ENCODE measurements at regions not wholly inside any gene's neighbourhood (a gene's known extent, or its start where the extent isn't known, plus 50 kb on each side); places are given as distances from the start of the nearest gene placed in this dataset.

DNA sequence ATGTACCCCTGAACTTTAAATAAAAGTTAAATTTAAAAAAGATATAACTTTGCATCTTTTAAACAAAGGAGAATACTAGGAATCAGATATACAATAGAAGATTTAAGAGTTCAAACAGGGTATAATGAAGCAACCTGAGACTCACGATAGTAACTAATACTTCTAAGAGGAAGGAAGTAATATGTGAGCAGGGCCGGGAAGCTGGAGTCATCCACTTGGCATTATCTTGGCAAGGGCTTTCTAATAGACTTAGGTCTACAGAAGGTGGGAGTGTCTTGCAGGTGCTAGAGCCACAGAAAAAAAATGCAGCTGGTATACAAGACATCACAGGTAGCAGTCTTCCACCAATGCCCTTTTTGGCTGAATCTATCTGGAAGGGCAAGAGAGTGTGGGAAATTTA, 231.9 kb downstream of the KCTD12 start:
- DNase-seq = no peak

DNA sequence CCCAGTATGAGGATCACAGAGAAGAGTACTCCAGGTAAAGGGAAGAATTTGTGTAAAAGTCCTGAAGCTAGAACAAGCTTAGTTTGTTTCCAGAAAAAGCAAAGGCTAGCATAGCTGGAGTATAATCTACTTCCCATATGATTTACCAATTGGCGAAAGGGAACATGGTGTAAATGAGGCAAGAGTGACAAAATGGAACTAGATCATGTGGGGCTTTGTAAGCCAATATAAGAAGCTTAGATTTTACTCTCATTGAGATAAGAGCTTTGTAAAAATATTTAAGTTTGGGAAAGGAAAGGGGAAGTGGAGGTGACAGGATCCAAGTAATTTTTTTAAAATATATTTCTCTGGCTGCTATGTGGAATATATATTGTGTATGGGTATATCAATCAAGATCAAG, 234.9 kb downstream of the KCTD12 start:
- DNase-seq = no peak

DNA sequence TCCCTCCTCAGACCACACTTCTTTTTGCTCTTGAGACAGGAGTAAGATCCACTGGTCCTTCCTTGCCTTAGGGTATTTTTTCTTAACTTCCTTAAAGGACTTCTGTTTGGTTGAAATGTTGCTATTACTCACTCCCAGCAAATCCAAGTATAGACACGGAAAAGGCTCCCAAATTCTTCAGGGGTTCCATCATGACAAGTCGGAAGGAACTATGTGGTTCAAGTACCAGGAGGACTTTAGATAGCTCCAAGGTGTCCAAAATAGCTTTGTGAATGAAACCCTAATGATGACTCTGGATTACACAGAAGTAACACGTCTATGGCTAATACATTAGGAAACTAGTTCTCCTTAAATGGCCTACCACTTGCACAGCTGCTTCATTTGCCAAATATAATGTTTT, 238.7 kb downstream of the KCTD12 start:
- no peak for DNase-seq

DNA sequence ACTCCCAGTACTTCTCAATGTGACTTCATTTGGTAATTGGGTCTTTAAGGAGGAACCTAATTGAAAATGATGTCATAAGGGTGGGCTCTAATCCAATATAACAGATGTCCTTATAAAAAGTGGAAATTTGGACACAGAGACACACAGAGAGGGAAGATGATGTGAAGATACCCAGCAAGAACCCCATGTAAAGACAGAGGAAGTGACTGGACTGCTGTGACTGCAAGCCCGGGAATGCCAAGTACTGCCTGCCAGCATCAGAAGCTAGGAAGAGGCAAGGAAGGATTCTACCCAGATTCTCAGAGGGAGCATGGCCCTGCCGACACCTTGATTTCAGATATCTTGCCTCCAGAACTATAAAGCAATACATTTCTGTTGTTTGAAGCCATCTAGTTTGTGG, 239.3 kb downstream of the KCTD12 start:
- no peak for DNase-seq

DNA sequence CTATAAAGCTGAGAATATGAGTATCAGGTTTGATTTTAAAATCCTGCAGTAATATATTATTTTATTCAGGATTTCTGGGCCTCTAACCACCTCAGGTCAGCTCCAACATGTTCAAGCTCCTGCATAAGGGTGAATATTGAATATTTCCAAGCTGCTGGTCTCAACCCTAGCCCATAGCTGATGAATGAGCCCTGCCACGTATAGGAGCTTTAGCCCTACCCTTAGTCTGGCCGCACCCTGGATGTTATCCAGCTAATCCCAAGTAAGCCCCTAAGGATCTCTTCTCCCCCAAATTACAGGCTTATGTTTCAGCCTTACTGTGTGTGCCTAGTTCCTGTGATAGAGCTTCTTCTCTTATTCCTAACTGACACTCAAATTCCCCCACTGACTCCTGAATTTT, 240.6 kb downstream of the KCTD12 start:
- DNase-seq = no peak

DNA sequence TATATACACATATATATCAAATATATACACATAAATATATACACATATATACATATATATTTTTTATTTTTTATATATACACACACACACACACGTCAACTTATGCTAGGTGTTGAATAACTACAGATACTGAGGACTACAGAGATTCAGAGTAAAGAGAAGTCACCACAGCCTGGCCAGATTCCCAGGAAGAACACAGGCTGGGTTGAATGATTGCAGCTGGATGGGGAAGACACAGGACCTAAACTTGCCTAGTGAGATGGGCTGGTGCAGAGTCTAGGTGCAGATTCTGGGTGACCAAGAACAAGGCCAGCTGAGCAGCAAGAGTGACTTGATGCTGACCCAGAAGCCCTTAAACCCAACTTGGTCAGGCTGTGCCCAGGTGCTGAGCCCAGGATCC, 241.3 kb downstream of the KCTD12 start:
- no peak for DNase-seq

DNA sequence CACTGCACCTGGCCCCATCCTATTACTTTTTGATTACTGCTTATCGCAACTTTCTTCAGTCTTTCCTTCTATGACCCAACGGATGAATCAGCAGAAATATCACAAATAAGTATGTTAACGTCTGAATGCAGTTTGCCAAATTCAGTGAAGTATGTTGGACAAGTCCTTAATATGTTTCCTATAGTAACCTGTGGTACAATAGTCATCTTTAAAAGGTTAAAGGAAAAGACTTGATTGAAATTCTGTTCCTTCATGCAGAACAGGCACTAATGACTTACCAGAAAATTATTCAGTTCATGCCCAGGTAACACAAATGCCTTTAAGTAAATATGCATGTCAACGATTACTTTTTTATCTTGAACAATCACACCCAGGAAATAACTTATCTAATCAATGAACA, 242.6 kb downstream of the KCTD12 start:
- no peak for DNase-seq

DNA sequence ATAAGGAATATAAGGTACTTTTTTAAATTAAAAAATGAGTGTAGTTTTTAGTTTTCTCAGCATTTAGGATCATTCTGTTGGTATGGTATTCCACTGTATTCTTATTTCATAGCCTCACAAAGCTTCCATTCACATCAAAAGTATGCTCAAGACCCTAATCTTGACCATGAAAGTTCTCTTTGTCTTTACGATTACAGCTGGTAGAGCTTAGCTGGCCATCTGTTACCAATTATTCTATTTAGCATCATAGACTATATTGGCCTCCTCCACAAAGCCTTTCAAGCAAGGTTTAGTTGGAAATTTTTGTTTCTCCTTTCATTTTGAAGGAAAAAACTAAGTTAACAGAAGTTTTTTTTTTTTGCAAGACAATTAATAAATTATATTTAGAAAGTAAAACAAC, 245.1 kb downstream of the KCTD12 start:
- no peak for DNase-seq

DNA sequence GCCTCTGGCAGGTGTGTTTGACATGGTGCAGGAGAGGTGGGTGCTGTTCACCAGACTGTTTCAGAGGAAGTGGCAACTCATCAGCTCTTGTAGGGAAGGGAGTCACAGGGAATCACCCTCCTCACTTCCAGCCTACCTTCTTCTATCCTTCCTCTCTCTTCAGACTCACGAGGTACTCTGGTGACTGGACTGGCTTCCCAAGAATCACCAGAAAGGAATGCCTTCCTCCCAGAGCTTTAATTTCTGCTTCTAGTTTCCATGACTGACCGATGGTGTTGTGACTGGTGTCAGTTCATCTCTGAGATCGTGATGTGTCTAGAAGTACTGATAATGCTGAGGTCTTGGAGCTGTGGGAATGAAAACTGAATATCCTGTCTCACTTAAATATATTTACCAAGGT, 247.3 kb downstream of the KCTD12 start:
- DNase-seq = no peak

DNA sequence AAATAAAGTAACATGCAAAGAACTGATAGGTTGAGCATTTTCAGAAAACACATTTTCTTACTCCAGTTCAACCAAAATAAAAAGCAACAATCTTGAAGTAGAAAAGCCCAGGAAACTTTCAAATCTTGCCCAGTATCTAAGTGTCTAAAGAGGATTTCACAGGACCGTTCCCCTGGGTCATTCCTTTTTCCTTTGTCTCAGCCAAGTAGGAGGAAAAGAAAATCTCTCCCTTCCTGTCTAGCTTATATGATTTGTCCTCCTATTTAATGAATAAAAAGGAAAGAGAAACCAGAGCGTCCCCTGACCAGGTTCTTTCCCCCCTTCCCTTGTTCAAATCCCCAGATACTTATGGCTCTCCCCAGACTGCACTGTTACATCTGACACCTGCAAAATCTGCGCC, 248.0 kb downstream of the KCTD12 start:
- no peak for DNase-seq

DNA sequence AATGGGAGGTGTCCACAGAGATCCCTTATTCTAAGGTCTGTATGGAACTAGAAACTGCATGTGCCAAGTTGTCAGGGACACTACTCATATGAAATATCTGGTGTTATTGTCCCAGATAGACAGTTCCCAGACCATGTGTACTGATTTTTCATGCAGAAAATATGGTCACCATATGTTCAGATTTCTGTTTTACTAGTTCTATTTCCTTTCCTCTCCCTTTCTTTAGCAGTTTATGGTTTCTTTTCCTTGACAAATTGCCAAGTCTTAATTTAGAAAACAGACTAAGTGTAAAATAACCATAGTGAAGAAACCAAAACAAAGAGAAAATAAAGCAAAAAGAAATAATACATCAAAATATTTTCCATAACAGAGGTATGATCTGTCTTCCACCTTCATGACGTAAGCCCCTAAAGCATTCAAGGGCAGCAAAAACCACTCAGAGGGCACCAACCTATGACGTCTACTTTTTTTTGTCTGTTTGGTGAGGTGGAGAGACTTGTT, 248.5 kb downstream of the KCTD12 start:
- no peak for DNase-seq

DNA sequence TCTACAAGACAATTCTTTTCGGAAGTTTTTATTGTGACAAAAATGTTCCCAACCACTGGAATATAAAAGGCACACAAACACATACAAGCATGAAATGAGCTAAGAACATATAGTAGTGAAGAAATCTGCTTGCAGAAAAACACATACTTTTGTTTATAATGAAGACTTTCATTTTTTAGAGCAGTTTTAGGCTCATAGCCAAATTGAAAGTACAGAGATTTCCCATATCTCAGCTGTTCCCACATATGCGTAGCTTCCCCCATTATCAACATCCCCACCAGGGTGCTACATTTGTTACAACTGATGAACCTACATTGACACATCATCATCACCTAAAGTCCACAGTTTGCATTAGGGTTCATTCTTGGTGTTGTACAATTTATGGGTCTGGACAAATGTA, 249.4 kb downstream of the KCTD12 start:
- DNase-seq = no peak

DNA sequence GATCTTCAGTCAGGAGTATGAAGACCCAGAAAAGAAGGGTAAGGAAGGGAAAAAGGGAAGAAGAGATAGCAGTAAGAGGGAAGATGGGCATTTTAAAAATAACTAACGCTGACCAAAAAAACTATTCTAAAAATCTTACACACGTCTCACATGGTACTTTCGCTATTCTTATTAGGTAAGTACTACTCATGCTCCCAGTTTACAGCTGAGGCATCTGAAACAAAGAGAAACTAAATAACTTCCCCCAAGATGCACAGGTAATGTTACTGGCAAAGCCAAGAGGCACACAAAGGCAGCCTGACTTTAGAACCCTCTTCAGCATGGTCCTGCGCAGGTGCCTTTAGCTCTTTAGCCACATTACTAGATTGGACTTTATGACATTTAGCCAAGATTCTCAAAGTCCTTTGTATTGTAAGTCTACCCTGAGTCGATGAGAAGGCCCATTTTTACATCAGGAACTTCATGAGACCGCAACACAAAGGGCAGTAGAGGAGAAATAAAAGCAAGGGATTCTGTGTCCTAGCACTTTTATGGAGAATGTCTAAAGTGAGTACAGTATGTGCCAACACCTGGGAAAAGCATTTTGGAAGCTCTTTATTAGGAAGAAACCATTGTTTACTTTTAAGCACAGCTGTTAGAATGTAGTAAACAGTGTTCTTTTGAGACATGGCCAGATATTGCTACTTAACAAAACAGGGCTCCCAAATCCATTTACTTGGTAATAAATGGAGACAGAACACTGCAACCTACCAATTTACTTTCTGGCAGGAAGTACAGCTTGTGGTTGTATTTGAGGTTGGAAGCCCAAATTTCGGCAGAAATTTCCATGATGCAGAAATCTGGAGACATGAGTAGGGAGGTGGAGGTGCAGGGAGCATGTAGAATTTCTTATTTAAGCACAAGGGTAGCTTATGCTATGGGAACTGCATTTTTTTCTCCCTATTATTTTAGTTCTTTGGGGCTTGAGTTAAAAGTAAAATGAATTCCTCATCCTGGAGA, 250.7 kb downstream of the KCTD12 start:
- no peak for DNase-seq

DNA sequence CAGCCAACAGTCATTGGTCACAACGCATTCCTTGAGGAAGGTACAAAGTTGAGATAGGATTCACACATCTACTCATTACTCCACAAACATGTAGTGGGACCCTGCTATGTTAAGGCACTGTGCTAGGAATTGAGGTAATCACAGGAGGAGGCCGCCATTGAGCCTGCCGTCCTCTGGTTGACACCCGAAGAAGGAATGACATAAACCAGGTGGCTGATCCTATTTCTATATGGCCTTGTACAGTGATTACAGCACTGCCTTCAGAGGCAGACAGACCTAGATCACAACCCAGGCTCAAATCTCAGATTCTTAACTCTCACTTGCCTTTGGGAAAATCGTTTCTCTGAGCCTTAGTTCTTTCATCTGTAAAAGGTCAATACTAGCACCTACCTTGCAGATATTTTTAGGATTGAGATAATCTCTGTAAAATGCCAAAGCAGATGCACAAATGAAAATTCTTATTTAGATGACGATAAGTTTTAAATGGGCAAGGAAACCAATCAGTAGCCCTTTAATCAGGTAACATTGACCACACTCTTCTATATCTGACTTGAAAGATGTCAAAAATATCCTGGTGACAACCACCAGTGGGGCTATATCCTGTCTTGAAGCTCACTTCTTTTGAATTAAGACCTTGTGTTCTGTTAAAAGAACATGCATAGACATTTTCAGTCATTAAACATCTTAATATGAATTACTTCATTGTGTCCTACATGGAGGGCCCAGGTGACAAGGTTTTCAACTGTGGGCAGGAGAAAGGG, 251.6 kb downstream of the KCTD12 start:
- no peak for DNase-seq

DNA sequence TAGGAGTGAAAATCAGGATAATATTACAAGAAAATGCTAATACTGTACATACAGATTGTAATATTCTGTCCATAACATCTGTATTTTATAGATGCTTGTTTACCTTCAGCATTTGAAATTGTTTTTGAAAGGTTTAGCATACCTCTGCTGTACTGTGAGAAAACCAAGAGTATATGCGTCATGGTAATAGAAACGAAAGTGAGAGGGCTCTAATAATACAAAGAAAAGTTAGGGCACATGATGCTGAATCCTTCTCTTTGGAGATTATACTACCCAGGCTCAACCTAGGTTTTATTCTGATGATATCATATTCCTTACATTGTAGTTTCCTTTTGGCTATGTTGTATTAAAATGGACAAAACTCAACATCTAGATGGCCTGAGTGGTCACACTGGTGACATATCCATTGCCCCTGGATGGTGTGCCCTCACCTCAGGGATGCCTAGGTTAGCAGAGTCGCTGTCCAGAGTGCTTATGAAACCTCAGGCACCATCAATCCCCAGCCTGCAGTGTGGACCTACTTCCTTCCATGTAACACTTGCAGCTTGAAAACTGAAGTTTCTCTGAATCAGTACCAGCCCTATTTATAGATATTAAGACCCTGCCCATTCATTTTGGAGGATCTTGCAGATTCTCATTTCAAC, 253.7 kb downstream of the KCTD12 start:
- DNase-seq = no peak

DNA sequence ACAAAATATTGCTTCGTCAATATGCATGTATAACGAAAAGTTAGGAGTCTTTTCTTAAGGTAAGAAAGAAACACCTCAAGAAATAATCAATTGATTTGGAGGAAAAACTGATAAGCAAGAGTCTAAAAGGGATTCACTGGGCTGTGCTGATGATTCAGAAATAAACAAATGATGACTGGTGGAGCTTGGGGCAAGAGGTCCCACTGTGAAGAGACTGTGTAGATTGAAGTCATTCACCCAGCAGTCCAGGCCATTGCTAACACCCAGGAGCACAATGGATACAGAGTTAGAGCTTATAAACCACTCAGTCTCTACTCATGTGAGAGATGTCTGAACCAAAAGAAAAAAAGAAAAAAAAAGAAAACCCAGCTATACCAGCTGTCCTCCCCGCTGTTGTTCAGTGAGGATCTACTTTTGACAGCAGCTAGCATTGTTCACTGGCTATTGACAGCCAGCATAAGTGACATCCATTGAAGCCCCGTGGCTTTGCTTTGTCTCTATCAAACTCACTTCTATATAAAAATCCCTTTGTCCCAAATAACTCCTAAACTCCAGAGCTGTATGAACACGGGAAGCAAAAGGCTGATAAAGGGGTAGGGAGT, 255.5 kb downstream of the KCTD12 start:
- no peak for DNase-seq

DNA sequence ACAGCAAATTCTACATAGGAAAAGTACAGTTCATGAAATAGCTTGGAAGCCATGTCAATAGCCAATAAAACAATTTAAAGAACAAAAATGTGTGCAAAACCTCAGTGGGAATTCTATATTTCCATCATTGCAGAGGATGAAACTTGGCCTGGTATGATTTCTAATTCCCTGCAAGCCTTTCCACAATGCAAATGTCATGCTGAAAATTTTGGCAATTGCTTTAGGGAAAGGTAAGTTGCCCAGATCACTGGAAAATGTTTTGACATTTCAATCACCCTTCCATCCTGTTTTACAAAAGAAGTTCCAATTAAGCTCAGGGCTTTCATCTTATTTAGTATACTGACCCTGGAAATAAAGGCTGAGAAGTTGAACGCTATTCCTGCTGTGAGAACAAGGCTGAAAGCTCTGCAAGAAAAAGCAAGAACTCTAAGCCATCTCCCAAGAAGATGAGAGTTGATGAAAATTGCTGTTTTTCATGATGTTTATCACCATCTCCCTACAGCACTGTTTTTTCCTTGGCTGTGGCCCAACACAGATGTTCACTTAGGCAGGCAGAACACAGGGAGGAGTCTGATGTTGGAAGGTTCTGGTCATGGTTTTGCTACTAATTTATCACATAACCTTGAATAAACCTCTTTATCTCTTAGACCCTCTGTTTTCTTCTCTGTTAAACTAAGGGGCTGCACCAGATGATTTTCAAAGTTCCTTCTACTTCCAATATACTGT, 263.7 kb downstream of the KCTD12 start:
- no peak for DNase-seq

DNA sequence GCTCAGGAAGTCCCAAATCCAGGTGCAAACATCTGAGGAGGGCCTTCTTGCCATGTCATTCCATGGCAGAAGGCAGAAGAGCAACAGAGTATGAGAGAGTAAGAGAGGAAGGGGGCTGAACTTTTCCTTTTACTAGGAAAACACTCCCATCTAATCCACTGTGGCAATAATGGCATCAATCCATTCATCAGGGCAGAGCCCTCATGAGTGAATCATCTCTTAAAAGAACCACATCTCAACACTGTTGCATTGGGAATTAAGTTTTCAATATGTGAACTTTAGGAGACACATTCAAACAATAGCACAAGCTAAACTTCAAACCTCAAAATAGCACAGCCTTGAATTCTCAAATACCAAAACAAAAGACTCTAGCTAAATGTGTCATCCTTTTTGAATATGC, 264.5 kb downstream of the KCTD12 start:
- no peak for DNase-seq

DNA sequence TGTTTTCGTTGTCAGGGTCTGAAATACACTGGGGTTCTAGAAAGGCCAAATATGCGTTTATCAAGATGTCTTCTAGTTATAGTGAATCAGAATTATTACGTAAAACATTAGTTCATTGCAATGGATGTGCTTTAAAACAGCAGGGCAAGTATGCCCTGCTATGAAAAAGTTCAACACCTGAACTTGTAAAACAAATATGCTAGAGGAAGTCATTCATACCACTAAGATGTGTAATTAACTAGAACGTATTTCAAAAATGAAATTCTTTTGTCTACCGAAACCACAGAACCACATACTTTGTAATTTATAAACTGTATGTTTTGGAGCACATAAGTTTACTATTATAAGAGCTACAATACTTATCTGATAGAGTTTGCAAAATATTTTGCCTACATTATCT, 266.2 kb downstream of the KCTD12 start:
- DNase-seq = no peak

DNA sequence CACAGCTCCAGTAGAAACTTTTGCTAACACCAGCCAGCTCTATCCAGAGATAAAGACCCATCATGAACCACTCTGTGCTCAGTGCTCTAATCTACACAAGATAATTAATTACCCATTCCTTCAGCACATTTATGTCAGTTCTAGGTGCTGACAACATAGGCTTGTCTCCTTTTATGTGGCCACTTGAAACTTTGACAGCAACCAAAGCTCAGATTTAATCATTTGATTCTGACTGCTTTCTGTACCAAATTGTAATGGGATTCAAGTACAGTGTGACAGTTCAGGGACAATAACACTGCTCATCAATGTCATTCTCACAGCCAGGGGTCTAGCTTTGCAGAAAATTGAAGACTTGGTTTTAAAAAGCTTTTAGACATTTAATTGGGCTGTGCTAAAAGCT, 266.6 kb downstream of the KCTD12 start:
- DNase-seq = no peak

DNA sequence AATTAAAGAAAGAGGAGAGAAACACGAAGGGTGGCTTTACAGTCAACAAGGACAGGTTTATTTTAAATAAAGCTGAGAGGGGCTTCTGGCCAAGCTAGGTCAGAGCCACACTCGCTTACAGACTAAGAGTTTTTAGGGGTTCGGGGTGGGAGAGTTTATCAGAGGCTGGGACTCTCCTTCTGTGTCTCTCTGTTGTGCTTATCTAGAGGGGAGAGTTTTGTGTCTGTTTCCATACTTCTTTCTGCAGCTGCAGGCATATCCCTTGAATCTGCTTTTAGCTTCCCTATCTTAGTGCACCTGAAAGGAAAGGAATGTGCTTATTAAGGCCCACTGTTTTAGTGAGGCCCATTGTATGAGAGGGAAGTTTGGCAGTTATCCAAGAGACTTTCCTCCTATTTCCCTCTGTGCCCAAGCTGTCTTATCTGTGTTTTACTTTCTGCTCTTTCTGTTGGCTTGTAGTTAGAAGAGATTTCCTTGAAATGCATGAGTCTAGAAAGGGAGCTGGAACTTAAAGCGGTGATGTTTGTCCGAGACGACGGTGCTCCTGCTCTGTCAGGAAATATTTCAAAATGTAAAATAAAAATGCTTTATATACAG, 275.3 kb downstream of the KCTD12 start:
- DNase-seq = no peak

DNA sequence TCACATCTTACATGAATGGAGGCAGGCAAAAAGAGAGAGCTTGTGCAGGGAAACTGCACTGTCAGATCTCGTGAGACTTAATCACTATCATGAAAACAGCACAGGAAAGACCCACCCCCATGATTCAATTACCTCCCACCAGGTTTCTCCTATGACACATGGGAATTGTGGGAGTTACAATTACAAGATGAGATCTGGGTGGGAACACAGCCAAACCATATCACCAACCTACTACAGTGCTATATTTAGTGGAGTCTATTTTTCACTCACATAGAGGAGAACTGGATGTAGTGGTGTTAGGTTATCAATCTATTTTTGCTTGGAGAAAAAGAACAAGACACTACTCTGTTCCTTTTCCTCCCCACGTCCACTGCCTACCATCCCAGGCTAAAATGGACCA, 276.6 kb downstream of the KCTD12 start:
- no peak for DNase-seq

All from NCI-H774 (cell line).